Adrenal gland (tissue), 9 donors: ENCODE measurements at regions not wholly inside any gene's neighbourhood (a gene's known extent, or its start where the extent isn't known, plus 50 kb on each side); places are given as distances from the start of the nearest gene placed in this dataset.

ENCODE experiments used
- DNase-seq, 7 donors: peaks; one replicate each; pipeline ENCODE4 v3.0.0-alpha.2; 2019 to 2020
- H3K27ac ChIP-seq, 5 donors: fragments of 200-600 bp; sonication (generic) in 4 of 5; 1 replicate in 3 of 5; 2 replicates in 2 of 5; pipeline versions ENCODE4 v1.5.1 to v1.8.0; 2016 to 2020; ENCODE audit warnings: mild to moderate bottlenecking in 1 of 5
- H3K27me3 ChIP-seq: fragments of 200-600 bp; 2 replicates; pipeline ENCODE4 v1.8.0; 2021
- H3K36me3 ChIP-seq, 2 donors: fragments of 200-600 bp; replicated peaks in 1 of 2; 1 replicate in 1 of 2; 2 replicates in 1 of 2; pipeline versions ENCODE4 v1.5.1 to v1.8.0; 2018 to 2022
- H3K4me1 ChIP-seq, 2 donors: fragments of 200-600 bp; replicated peaks in 1 of 2; 1 replicate in 1 of 2; 2 replicates in 1 of 2; pipeline versions ENCODE4 v1.5.1 to v1.8.0; 2018 to 2021
- H3K4me3 ChIP-seq, 4 donors: fragments of 200-600 bp; sonication (generic) in 3 of 4; one replicate each; pipeline ENCODE4 v1.5.1; 2016 to 2018
- H3K9me3 ChIP-seq, 3 donors: fragments of 200-600 bp; sonication (generic) in 1 of 3; replicated peaks in 1 of 3; 1 replicate in 2 of 3; 2 replicates in 1 of 3; pipeline versions ENCODE4 v1.5.1 to v1.8.0; 2016 to 2021
- CTCF ChIP-seq, 6 experiments: fragments of 450-650 bp in 4 of 6; fragments of 200-600 bp in 2 of 6; sonication (generic) in 1 of 6; IDR thresholded peaks; 1 replicate in 5 of 6; 2 replicates in 1 of 6; pipeline versions ENCODE4 v1.5.1 to v1.8.0; 2016 to 2021; ENCODE audit warnings: antibody characterized with exemption in 6 of 6, mild to moderate bottlenecking in 2 of 6, moderate library complexity in 1 of 6
- POLR2A ChIP-seq, 2 donors: fragments of 450-650 bp; IDR thresholded peaks; one replicate each; pipeline ENCODE4 v1.6.1; 2017; ENCODE audit warnings: antibody characterized with exemption in 2 of 2, mild to moderate bottlenecking in 2 of 2, moderate library complexity in 1 of 2
- WGBS, 4 donors: extraction: QIAGEN DNeasy Blood & Tissue Kit in 2 of 4; methylation state at CpG; one replicate each; pipeline versions ENCODE4 v1.1.5 to v1.1.7; 2013 to 2017; 5-methylcytosine and 5-hydroxymethylcytosine counted together
- intact Hi-C, 2 donors: fragments of 100-400 bp; cut with DNase I; formaldehyde crosslinking; loops; one replicate each; pipeline versions ENCODE4 v1.14.1 to v1.15.0; 2022 to 2023
- donor health status: healthy with polysubstance abuse.
- donor health status: Bipolar disorder and iron deficiency.
- donor health status: DM: yes; HTN: yes; CAD: no.
- donor health status: DM: no; HTN: no; CAD: no.
- donor health status: DM: no; HTN: no; CAD: no.

- Histone ChIP-seq H3K27ac (no peak overlapping the region), H3K27me3 (no peaks in the 10 kb centered on the region), H3K9me3 (no peaks in the 10 kb centered on the region), H3K4me3 (no peak overlapping the region), H3K4me1 (no peaks in the 10 kb centered on the region), H3K36me3 (no peaks in the 10 kb centered on the region)
- TF ChIP-seq CTCF (IDR thresholded peaks at IDR 0.05) (no peak), POLR2A (IDR thresholded peaks at IDR 0.05) (no peak)
- intact Hi-C loops = no loop called here
- no peak for DNase-seq
Observed at GRCh38 chr4:63742882-63743281, 666.4 kb downstream of the TECRL start.

- no peaks in the 10 kb centered on the region for H3K4me1 ChIP-seq
Observed at GRCh38 chr4:63729519-63729918, 679.7 kb downstream of the TECRL start.

GRCh38 chr4:63728480-63729177 is 680.6 kb downstream of the TECRL start:
- Histone ChIP-seq H3K27me3 (no peaks in the 10 kb centered on the region), H3K9me3 (no peaks in the 10 kb centered on the region), H3K4me1 (no peaks in the 10 kb centered on the region), H3K27ac (no peak overlapping the region), H3K4me3 (no peak overlapping the region), H3K36me3 (no peaks in the 10 kb centered on the region)
- intact Hi-C loops = no loop called here
- TF ChIP-seq CTCF (IDR thresholded peaks at IDR 0.05) (no peak), POLR2A (IDR thresholded peaks at IDR 0.05) (no peak)
- 25 to 56% (median 48%) methylated on average over 1 to 3 of the region's 3 CpGs for WGBS, 4 donors
- no peak for DNase-seq

More at GRCh38 chr4:63729519-63729918, 679.7 kb downstream of the TECRL start:
- no peaks in the 10 kb centered on the region for H3K36me3 ChIP-seq
- TF ChIP-seq CTCF (IDR thresholded peaks at IDR 0.05) (no peak), POLR2A (IDR thresholded peaks at IDR 0.05) (no peak)
- H3K9me3 ChIP-seq = no peaks in the 10 kb centered on the region
- intact Hi-C loops = no loop called here
- 81 to 89% (median 83%) methylated on average over 4 of the region's 4 CpGs for WGBS, 4 donors
- no peak overlapping the region for H3K4me3 ChIP-seq
- no peaks in the 10 kb centered on the region for H3K27me3 ChIP-seq
- DNase-seq = no peak
- no peak overlapping the region for H3K27ac ChIP-seq

GRCh38 chr4:63717384-63717783 is 691.9 kb downstream of the TECRL start:
- intact Hi-C loops = no loop called here
- no peaks in the 10 kb centered on the region for H3K36me3 ChIP-seq
- no peak overlapping the region for H3K4me3 ChIP-seq
- no peaks in the 10 kb centered on the region for H3K27me3 ChIP-seq
- no peak for DNase-seq
- no peaks in the 10 kb centered on the region for H3K9me3 ChIP-seq
- WGBS, 4 donors = 20 to 35% (median 26%) methylated on average over 2 of the region's 2 CpGs
- TF ChIP-seq CTCF (IDR thresholded peaks at IDR 0.05) = no peak
- no peak for TF ChIP-seq POLR2A (IDR thresholded peaks at IDR 0.05)
- H3K27ac ChIP-seq = no peak overlapping the region
- no peaks in the 10 kb centered on the region for H3K4me1 ChIP-seq
